ENCODE measurements at regions not wholly inside any gene's neighbourhood (a gene's known extent, or its start where the extent isn't known, plus 50 kb on each side); places are given as distances from the start of the nearest gene placed in this dataset.

- TF ChIP-seq CTCF (conservative IDR thresholded peaks at IDR 0.05; ENCODE audit: low read depth, low read length) = no peak
- H3K4me3 ChIP-seq (ENCODE audit: low read depth, low read length) = no peak overlapping the region
- no peak for DNase-seq (ENCODE audit: low read depth)
These were observed 213.7 kb downstream of the MATN1 start for GRCh38 chr1:30509670-30510069.

DNA sequence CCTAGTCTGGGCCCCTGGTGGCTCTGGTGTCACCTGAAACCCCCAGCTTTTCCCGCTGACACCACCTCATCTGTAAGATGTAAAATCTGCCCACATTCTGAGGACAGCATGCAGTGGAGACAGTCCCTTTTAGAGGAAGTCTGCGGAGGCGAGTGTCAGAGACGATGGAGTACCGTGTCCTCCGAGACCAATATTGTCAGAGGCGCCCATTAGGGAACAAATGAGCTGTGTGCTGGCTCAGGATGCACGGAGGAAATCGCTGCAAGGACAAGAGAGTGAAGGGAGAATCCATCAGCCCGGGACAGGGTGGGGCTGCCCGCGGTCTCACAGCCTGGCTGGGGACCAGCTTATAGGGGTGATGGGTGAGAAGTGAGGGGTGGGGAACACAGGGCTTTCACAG lies 214.8 kb downstream of the MATN1 start:
- no peak for DNase-seq (ENCODE audit: low read depth)

DNA sequence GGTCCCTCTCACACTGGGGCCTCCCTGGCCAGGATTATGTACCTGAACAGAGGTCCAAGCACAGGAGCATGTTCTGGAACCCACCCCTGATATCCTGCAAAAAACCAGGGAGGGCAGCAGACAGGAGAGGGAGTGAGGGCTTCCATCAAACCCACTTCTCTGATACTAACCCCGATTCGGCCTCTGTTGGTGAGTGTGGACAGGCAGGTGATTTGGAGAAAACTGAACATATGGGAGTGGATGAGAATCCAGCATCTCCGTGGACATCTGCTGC lies 215.3 kb downstream of the MATN1 start:
- DNase-seq (ENCODE audit: low read depth) = no peak
- TF ChIP-seq CTCF (conservative IDR thresholded peaks at IDR 0.05; ENCODE audit: low read depth, low read length) = no peak
- no peak overlapping the region for H3K4me3 ChIP-seq (ENCODE audit: low read depth, low read length)

More for the DNA sequence above, 214.8 kb downstream of the MATN1 start:
- no peak for TF ChIP-seq CTCF (conservative IDR thresholded peaks at IDR 0.05; ENCODE audit: low read depth, low read length)
- no peak overlapping the region for H3K4me3 ChIP-seq (ENCODE audit: low read depth, low read length)

- no peak for DNase-seq (ENCODE audit: low read depth)
- no peak for TF ChIP-seq CTCF (conservative IDR thresholded peaks at IDR 0.05; ENCODE audit: low read depth, low read length)
- H3K4me3 ChIP-seq (ENCODE audit: low read depth, low read length) = no peak overlapping the region
These were observed 215.8 kb downstream of the MATN1 start for GRCh38 chr1:30507401-30508174.

DNA sequence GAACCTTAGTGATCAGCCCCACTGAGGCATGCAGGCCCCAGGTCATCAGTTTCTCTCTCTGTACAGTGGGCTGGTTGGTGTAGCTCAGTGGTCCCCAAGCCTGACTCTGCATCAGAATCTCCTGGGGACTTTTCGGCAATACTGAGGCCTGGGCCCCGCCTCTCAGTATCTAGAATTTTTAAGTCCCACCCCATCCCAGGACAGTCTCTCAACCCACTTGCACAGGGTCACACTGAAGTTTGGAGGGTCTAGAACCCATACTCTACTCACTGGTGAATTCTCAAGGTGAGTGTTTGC lies 216.4 kb downstream of the MATN1 start:
- no peak for TF ChIP-seq CTCF (conservative IDR thresholded peaks at IDR 0.05; ENCODE audit: low read depth, low read length)
- DNase-seq (ENCODE audit: low read depth) = no peak
- H3K4me3 ChIP-seq (ENCODE audit: low read depth, low read length) = no peak overlapping the region

- DNase-seq (ENCODE audit: low read depth) = no peak
- no peak overlapping the region for H3K4me3 ChIP-seq (ENCODE audit: low read depth, low read length)
- TF ChIP-seq CTCF (conservative IDR thresholded peaks at IDR 0.05; ENCODE audit: low read depth, low read length) = no peak
These were observed 216.9 kb downstream of the MATN1 start for GRCh38 chr1:30506291-30507015.

- DNase-seq (ENCODE audit: low read depth) = no peak
- no peak for TF ChIP-seq CTCF (conservative IDR thresholded peaks at IDR 0.05; ENCODE audit: low read depth, low read length)
- H3K4me3 ChIP-seq (ENCODE audit: low read depth, low read length) = no peak overlapping the region
These were observed 217.5 kb downstream of the MATN1 start for GRCh38 chr1:30505853-30506252.

Measured in epithelial cell of proximal tubule (primary cell).